Kidney capillary endothelial cell (primary cell): ENCODE measurements at regions not wholly inside any gene's neighbourhood (a gene's known extent, or its start where the extent isn't known, plus 50 kb on each side); places are given as distances from the start of the nearest gene placed in this dataset.

Experiments used
- DNase-seq: peaks from one replicate; pipeline ENCODE4 v3.0.0-alpha.2; 2018; ENCODE audit warnings: low spot score

- no peak for DNase-seq
Observed at GRCh38 chrX:16496175-16496574, 153.8 kb upstream of the S100G start.

GRCh38 chrX:16511796-16512776 is 137.9 kb upstream of the S100G start:
- DNase-seq, result no peak

GRCh38 chrX:16516232-16516876 is 133.6 kb upstream of the S100G start:
- no peak for DNase-seq

GRCh38 chrX:16517039-16517605 is 132.8 kb upstream of the S100G start:
- no peak for DNase-seq

GRCh38 chrX:16518131-16518530 is 131.8 kb upstream of the S100G start:
- DNase-seq, result no peak

GRCh38 chrX:16524316-16524715 is 125.6 kb upstream of the S100G start:
- DNase-seq, result no peak

- no peak for DNase-seq
Observed at GRCh38 chrX:16526003-16526402, 124.0 kb upstream of the S100G start.

- no peak for DNase-seq
Observed at GRCh38 chrX:16528620-16529019, 121.3 kb upstream of the S100G start.
